DMS53 (cell line): ENCODE measurements at regions not wholly inside any gene's neighbourhood (a gene's known extent, or its start where the extent isn't known, plus 50 kb on each side); places are given as distances from the start of the nearest gene placed in this dataset.
"Not testable (repeated sequence)": the region's sequence is repeated elsewhere in the genome, so short reads cannot be mapped to it uniquely, and the experiment has no call there.

Source experiments
- DNase-seq: peaks from one replicate; lab custom pipeline; 2025; lab: John Stamatoyannopoulos, UW

DNA sequence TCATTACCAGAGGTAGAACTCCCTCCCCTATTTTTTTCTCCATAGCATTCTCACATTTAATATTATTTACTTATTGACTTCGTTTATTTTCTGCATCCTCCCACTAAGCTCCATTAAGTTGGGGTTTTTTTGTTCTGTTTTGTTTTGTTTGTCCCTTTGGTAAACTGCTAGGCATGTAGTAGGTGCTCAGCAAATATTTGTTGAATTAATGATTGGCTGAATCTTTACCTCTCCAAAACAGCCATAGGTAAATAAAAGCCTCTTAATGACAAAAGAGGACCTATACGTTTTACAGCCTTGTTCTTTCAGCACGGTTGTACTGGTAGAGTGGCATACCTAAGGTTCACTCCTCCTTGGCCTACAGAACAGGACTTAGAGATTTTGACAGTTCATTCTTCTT, 52.0 kb downstream of the PRORP start:
- peak; percentile 32 for DNase-seq

DNA sequence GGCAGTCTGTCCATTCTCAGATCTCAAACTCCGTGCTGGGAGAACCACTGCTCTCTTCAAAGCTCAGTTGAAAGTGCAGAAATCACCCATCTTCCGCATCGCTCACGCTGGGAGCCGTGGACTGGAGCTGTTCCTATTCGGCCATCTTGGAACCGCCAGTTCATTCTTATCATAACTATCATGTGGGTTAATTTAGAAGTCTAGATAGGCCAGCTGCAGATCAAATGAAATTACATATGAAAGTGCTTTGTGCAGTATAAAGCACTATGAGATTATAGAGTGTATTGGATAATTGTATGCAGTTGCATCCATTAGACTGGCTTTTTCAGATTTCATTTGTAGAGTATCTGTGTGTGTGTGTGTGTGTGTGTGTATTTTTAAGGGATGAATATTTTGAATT, 57.8 kb downstream of the PRORP start:
- DNase-seq = no peak

DNA sequence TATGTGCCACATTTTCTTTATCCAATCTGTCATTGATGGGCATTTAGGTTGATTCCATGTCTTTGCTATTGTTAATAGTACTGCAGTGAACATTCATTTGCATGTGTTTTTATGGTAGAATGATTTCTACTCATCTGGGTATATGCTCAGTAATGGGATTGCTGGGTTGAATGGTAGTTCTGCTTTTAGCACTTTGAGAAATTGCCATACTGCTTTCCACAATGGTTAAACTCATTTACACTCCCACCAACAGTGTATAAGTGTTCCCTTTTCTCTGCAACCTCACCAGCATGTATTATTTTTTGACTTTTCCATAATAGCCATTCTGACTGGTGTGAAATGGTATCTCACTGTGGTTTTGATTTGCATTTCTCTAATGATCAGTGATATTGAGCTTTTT, 62.5 kb downstream of the PRORP start:
- DNase-seq = not testable (repeated sequence)

DNA sequence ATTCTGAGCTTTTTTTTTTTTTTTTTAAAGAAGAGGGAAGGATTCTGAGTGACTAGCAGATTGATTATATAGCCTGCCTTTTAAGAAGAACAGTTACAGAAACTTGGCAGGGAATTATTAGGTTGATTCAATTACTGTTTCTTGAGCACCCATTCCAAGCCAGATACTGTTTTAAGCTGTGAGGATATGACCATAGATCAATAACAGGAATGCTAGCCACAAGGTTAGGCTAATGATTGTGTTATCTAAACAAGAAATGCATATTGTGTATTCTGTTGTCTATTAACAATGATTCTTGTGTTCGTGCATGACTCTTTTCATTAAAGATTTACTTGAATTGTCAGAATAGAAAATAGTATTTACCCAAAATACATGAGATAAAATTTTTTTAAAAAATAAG, 67.1 kb downstream of the PRORP start:
- no peak for DNase-seq

DNA sequence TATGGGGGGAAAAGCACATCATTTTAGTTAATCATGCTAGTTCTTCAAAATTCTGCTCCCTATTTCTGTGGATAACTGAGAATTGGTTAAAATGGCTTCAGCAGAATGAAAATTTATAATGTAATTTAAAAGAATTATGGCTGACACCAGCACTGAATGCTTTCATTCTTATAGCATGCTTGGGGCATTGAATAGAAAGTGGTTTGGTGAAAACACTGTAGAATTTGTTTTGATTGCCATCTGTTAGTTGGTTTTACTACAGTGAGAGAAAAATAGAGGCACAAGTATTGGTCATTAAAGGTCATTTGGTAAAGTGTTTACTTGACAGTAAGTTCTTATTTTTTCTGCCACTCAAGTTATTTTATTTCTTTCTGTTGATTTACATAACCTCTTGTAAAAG, 70.8 kb downstream of the PRORP start:
- DNase-seq = no peak

DNA sequence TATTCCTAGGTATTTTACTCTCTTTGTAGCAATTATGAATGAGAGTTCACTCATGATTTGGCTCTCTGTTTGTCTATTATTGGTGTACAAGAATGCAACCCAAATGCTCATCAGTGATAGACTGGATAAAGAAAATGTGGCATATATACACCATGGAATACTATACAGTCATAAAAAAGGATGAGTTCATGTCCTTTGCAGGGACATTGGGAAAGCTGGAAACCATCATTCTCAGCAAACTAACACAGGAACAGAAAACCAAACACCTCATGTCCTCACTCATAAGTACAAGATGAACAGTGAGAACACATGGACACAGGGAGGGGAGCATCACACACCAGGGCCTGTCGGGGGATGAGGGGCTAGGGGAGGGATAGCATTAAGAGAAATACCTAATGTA, 71.8 kb downstream of the PRORP start:
- not testable (repeated sequence) for DNase-seq

DNA sequence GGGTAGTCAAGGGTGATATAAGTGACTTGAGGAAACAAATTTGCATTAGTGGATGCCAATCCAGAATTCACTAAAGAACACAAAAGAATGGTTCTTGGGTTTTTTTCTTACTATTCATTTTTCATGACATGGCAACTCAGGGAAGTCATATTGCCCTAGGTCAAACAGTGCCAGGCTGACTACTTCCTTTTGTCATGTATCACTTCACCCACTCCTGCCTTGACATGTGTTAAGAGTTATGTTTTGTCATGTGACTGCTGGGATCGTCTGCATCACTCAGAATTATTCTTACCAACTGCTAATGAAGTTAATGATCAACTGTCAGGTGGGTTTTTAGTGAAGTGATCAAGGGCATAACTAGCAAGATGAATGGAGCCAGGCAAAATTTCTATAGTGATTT, 74.2 kb downstream of the PRORP start:
- DNase-seq = peak; percentile 36

DNA sequence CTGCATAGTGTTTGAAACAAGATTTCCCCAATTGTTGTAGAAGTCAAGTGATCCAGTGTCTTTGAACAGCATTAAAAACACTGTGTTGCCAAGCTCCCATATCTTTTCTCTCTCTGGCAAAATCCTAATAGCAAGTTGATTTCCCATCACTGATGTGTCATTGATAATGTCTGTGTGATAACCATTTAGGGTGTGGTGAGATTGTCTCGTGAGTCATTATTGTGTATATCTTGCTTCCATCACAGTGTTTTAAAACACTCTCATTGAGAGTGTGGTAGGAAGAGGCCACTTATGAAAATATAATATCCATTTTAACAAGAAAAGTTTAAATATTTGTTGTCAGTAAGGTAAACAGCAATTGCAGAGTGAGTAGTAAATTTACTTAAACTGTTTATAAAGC, 74.7 kb downstream of the PRORP start:
- DNase-seq = peak; percentile 64

DNA sequence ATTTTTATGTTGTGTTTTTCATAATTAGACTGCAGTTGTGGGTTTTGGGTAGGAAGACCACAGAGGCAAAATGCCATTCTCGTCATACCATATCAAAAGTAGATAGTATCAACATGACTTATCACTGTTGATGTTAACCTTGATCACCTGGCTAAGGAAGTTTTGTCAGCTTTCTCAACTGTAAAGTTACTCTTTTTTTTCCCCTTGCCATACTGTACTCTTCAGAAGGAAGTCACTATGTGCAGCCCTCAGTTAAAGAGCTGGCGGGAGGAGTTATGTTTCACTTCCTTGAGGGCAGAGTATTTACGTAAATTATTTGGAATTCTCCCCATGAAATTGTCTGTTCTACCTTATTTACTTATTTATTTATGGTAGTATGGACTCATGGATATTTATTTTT, 78.7 kb downstream of the PRORP start:
- peak; percentile 2 for DNase-seq

DNA sequence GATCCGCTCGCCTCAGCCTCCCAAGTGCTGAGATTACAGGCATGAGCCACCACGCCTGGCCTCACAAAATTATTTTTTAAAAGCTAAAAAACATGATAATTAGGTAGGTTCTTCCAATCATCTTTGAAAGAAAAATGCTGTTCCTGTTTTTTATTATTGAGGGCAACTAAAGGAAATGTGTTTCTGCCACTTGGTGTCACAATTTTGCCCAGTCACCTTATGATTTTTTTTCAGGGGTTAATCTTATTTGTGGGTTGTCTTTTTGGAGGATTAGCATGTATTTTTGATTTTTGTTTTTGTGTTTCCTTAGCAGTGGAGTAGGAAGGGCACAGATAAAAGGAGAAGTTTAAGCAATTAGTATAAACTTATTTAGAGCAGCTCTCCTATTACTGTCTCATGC, 79.8 kb downstream of the PRORP start:
- no peak for DNase-seq

DNA sequence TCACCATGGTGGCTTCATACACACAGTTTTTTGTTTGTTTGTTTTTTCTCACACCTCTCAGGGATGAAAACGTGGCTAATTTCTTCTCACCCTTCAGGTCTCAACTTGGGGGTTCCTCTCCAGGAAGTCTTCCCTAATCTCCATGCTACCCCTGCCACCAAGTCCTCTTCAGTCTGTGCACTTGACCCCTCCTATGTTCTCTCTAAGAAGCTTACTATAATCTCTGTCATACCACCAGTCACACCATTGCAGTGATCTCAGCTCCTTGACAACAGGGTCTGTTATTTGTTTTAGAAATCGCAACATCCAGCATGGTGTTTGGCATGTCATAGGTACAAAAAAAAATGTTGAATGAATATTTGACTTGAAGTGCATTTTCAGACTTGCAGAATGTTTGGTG, 83.4 kb downstream of the PRORP start:
- peak; percentile 12 for DNase-seq

DNA sequence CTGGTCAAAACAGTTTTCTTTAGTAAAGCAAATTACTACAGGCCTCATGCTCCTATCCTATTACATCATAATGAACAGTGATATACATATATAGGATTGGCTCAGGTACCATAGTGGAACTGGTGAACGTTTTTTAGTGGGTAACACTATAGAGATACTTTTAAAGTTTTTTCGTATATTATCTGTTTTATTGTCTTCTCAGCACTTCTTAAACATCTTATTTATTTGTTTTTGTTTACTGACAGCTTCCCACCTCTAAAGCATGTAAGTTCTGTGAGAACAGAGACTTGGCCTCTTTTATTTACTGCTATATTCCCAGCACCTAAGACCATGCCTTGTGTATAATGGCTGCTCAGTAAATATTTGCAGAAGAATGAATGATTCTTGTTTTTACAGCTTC, 81.1 kb upstream of the PSMA6 start:
- no peak for DNase-seq

DNA sequence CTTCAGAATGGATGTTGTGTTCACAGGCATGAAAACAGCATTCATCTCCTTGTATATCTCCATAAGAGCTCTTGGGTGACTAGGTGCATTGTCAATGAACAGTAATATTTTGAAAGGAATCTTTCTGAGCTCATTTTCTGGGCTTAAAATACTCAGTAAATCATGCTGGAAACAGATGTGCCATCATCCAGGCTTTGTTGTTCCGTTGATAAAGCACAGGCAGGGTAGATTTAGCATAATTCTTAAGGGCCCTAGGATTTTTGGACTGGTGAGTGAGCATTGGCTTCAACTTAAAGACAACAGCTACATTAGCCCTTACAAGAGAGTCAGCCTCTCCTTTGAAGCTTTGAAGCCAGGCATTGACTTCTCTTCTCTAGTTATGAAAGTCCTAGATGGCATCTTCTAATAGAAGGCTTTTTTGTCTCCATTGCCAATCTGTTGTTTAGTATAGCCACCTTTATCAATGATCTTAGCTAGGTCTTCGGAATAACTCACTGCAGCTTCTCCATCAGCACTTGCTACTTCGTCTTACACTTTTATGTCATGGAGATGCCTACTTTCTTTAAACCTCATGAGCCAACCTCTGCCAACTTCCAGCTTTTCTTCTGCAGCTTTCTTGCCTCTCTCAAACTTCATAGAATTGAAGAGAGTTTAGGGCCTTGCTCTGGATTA, 79.6 kb upstream of the PSMA6 start:
- DNase-seq = no peak

DNA sequence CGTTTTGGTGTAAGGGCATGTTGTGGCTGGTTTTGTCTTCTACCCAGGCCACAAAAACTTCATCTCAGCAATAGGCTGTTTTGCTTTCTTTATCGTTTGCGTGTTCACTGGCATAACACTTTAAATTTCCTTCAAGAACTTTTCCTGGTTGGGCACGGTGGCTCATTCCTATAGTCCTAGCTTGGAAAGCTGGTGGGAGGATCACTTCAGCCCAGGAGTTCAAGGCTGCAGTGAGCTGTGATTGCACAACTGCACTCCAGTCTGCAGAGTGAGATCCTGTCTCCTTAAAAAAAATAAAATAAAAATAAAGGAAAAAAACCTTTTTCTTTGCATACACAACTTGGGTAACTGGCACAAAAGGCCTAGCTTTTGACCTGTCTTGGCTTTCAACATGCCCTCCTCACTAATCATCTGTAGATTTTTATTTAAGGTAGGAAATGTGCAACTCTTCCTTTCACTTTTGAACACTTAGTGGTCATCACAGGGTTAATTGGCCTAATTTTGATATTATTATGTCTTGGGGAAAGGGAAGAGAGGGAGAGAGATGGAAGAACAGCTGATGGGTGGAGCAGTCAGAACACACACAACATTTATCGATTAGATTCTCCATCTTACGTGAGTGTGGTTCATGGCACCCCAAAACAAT, 78.9 kb upstream of the PSMA6 start:
- DNase-seq = no peak

DNA sequence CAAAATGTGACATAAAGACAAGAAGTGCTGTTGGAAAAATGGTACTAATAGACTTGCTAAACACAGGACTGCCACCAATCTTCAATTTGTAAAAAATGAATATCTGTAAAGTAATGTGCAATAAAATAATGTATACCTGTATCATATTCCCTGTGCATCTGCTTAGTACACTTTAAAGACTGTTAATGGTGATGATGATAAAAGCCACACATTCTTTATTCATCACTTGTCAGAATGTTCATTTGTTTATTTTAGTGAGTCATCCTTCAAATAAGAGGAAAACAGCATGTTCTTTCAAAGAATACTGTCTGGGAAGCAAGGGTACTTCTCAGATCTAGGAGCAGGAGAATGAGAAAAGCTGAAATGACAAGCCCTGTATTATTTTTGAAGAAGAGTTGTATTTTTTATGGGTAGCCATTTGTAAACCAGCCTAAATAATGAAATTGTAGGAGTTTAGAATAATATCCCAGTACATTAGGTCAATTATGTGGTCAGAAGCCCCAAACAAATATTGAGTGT, 78.3 kb upstream of the PSMA6 start:
- peak; percentile 75 for DNase-seq

DNA sequence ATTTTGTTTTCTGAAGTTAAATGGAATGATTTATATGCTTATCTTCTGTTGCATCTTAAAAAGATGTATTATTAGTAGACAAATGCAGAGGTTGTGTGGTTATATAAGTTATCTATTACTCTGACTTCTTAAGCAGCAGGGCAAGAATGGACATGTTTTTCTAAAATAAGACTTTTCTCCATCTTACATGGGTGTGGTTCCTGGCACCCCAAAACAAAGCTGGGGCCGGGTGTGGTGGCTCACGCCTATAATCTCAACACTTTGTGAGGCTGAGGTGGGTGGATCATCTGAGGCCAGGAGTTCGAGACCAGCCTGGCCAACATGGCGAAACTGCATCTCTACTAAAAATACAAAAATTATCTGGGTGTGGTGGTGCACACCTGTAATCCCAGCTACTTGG, 77.8 kb upstream of the PSMA6 start:
- not testable (repeated sequence) for DNase-seq

DNA sequence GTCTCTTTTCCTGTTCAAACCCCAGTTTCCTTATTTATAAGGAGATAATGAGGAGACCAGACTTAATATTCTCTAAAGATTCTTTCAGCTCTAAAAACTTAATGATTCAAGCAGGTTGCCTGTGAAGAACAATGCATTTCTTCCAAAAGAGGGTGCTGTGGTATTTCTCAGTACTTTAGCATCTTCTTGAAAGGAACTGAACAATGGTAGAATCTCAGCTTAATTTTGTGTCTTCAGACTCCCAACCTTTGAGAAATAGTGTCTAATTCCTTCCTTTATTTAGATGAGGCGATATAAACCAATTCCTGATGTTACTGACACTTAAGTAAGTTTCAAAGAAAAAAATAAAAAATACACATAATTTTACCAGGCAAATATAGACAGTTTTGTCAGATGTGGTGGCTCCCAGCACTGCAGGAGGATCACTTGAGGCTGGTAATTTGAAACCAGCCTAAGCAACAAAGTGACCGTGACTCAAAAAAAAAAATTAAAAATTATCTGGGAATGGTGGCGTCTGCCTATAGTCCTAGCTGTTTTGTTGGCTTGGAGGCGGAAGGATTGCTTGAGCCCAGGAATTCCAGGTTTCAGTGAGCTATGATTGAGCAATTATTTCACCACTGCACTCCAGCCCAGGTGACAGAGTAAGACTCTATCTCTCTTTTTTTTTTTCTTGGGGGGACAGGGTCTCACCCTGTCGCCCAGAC, 76.9 kb upstream of the PSMA6 start:
- peak; percentile 33 for DNase-seq

DNA sequence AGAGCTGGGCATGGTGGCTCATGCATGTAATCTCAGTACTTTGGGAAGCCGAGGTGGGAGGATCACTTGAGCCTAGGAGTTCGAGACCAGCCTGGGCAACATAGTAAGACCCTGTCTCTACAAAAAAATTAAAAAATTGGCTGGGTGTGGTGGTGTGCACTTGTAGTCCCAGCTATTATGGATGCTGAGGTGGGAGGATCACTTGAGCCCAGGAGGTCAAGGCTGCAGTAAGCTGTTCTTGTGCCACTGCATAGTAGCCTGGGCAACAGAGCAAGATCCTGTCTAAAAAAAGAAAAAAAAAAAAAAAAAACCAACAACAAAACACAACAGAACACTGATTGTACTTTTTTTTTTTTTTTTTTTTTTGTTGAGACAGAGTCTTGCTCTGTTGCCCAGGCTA, 74.0 kb upstream of the PSMA6 start:
- not testable (repeated sequence) for DNase-seq

DNA sequence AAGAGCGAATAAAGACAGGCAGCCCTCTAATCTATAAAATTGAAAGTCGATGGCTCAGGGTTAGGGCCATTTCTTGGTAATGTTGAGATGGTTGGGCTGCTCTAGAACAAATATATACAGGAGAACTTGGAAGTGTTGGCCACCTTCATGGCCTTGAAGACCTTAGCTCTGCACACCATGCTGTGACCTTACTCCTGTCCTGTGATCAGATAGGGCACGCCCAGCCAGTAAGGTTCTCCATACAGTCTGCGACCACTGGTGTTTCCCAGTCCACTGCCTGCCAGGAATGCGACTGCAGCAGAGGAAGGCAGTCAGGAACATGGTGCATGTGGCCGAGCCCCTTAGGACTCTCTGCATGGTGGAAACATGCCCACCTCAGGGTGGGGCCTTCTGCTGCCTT, 73.2 kb upstream of the PSMA6 start:
- no peak for DNase-seq

DNA sequence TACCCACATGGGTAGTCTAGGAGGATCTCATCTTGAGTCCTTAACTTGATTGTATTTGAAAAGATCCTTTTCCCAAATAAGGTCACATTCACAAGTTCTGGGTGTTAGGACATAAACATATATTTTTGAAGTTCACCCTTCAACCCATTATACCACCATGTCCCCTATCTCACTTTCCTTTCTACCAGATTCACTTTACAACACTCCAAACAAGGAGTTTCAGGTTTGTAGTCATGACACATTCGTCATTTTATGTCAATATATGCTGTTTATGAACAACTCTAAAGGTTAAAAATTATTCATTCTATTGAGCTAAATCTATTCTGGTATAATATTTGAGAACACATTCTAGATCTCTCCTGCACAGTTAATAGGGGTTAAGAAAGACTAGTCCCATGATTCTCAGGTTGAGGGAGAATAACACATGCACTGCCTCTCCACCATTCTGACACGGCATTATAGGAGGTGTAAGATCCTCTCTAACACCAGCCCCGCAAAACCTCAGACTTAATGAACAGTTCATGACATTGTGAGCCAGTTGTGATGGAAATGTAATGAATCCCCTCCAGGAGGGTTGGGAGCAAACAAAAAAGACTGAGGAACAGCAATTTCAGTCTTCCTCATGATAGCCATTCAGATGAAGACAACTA, 72.0 kb upstream of the PSMA6 start:
- DNase-seq = no peak

DNA sequence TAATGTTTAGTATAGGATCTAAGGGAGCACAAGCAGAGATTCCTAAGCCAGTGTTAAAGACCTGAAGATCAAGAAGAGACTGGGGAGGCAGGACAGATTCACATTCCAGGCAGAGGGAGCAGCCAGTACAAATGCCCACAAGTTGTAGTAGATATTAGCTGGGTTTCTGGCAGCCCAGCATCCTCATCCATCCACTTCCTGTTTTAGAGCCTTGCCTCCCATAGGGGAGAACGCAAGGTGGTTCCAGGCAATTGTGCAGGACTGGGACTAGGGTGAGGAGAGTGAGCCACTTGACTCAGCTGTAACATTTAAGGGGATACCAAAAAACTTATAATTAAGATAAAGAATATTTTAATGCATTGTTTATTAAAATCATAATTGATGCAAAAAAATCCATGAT, 71.3 kb upstream of the PSMA6 start:
- no peak for DNase-seq

DNA sequence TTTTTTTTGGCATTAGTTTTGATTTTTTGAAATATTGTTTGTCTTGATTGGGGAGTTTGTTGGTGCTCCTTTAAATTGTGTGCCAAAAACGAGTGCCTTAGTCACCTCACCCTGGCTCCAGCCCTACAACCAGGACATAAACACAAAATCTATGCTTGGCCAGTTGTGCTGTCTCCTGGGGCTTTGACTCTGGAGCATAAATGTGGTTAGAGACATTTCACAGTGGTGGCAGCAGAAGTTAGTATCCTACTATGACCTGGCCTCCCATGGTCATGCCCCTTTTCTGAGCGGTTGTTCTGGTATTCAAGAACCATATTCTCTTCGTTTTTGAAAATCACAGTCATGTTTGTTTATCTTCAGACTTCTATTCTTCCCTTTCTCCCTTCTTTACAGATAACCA, 70.7 kb upstream of the PSMA6 start:
- DNase-seq = no peak

DNA sequence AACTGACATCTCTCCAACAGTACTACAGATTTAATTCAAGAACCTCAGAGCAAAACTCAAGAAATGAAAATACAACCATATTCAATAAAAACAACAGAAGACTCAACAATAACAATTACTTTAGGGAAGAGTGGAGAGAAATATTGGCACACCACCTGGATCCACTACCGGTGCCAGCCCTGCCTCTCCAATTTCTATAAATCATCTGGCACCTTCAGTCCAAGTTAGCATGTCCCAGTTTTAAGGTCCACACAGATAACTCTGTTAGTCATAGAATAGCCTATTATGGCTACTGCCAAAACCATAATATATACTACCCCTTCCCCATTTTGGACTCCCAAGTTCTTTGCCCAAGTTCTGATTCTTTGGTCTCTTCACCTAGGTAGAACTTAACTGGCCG, 69.9 kb upstream of the PSMA6 start:
- no peak for DNase-seq
